NCI-H2171 (cell line): ENCODE measurements at regions not wholly inside any gene's neighbourhood (a gene's known extent, or its start where the extent isn't known, plus 50 kb on each side); places are given as distances from the start of the nearest gene placed in this dataset.
"Not testable (repeated sequence)": the region's sequence is repeated elsewhere in the genome, so short reads cannot be mapped to it uniquely, and the experiment has no call there.

ENCODE experiments used
- DNase-seq: peaks from one replicate; lab custom pipeline; 2025; lab: John Stamatoyannopoulos, UW

DNA sequence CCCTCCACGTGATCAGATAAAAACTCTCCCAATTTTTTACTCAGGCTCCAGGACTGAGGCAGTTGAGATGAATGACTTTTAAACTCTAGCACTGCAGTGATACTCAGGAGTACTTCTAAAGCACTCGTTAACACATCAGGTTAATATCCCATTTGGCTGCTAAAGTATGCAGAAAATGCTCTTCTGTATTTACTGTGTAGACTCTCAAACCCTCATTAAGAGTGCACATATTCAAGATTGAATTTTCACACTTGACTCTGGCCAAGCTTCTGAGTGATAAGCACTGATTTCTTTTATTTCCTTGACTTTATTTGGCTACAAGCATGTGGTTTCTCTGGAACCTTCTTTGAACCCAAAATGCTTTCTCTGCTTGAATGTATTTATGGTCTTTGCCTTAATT, 392.3 kb upstream of the NECTIN3 start:
- DNase-seq = no peak

- DNase-seq = no peak
Observed at GRCh38 chr3:110680450-110680849, 391.2 kb upstream of the NECTIN3 start.

- no peak for DNase-seq
Observed at GRCh38 chr3:110684466-110684865, 387.1 kb upstream of the NECTIN3 start.

DNA sequence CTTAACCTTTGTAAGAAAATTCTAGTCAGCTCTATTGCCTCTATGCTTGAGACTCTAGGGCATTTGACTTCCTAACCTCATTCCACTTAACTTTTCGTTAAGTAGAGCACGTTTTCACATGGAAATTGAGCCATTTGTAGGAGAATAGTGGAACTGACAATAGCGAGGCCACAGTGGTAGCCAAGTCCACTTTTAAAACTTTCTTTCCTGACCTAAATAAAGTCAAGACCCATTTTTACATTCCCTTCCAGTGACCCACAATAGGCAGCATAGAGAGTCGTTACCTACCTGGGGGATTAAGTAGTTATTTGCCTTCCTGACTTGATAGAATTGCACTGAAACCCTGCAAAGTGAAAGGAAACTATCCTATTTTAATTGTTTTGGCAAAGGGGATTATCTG, 386.0 kb upstream of the NECTIN3 start:
- DNase-seq = no peak

- no peak for DNase-seq
Observed at GRCh38 chr3:110686701-110687100, 384.9 kb upstream of the NECTIN3 start.

GRCh38 chr3:110687138-110687537, 384.5 kb upstream of the NECTIN3 start:
- no peak for DNase-seq

DNA sequence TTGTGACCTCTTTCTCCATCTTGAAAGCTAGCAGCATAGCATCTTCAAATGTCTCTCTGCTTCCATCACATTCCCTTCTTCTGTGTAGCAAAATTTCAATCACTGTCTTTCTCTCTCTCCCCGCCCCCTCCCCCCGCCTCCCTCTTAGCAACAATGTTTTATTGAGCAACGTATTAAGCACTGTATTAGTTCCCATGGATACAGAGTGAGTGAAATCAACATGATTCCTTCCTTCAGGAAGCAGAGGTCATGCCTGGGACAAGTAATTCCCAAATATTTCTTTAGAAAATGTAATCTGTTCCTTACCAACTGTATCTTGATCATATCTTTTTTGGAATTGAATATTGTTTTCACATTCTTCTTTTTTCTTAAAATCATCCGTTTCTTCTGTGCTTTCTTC, 373.7 kb upstream of the NECTIN3 start:
- no peak for DNase-seq

- DNase-seq = not testable (repeated sequence)
Observed at GRCh38 chr3:110704332-110704731, 367.3 kb upstream of the NECTIN3 start.

DNA sequence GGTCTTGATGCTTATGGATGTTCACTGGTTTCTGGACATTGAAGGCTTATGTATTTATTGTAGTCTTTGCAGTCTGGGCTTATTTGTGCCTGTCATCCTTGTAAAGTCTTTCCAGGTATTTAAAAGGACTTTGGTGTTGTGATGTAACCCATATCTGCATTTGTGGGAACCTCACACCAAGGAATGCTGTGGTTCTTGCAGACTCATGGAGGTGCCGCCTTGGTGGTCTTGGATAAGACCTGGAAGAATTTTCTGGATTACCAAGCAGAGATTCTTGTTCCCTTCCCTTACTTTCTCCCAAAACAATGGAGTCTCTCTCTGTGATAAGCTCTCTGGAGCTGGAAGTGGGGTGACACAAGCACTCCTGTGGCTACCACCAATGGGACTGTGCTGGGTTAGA, 363.5 kb upstream of the NECTIN3 start:
- no peak for DNase-seq

DNA sequence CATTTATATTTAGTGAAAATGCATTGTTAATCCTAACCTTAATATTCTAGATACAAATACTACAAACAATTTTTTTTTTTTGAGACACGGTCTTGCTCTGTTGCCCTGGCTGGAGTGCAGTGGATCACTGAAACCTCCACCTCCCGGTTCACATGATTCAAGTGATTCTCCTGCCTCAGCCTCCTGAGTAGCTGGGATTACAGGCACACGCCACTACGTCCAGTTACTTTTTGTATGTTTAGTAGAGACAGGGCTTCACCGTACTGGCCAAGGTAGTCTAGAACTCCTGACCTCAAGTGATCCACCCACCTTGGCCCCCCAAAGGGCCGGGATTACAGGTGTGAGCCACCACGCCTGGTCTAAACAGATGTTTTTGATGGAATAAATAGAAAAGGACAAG, 361.5 kb upstream of the NECTIN3 start:
- no peak for DNase-seq

DNA sequence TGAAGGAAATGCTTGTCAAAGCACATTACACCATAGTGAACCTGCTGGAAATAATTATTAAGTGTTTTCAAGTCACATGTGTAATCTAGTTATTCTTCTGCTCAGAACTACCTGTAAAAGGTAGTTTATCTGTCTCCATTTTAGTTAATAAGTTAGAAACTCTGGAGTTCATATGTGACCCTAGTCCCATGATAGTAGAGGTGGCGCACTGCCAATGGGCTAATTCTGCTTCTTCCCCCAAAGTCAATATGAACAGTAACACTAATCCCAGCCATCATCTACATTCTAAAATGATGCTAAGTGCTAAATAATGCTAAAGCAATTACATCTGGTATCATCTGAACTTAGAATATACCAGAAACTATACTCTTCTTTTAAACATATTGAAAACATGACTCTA, 361.0 kb upstream of the NECTIN3 start:
- no peak for DNase-seq

DNA sequence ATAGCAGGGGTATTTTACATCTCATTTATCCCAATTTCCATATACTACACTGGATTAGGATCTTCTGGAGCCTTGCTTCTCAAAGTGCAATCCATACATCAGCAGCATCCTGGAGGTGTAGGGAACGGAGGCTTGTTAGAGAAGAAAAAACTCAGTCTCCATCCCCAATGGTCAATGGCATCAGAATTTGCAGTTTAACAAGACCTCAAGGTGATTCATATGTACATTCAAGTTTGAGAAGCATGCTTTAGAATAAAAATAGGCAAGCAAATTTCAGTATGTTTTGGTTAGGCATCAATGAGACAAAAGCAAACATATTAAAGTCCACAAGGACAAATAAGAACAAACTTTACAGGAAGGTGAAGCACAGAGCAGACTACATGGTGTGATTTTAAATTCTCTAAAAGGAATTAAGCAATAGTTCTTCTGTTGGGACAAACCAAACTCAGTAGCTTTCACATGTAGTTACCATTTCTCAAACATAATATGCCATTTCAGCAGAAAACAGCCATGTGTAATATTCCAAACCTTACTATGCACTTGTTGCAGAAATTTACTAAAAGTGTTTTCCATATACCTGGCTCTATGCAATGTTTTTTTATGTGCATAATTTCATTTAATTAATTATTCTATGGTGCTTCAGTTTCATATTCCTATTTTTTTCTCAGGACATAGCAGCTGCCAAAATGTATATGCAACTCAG, 360.3 kb upstream of the NECTIN3 start:
- no peak for DNase-seq

GRCh38 chr3:110711851-110712516, 359.6 kb upstream of the NECTIN3 start:
- DNase-seq = no peak

DNA sequence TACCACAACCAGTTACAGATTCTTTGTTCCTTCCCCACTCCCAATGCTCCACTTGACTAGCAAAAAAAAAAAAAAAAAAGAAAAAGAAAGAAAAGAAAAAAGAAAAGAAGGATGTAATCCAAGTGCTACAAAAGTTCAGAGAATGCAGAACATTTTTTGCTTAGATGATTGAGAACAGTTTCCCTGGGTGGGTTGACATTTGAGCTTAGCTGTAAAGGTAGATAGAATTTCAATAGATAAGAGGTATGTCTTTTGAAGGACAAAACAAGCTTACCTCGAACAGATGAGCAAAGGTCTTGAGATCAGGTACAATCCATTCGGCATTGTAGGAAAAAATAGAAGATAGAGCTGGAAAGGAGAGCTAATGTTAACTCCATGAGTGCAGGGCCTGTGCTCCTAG, 344.6 kb upstream of the NECTIN3 start:
- no peak for DNase-seq

- no peak for DNase-seq
Observed at GRCh38 chr3:110731148-110731547, 340.5 kb upstream of the NECTIN3 start.

GRCh38 chr3:110732420-110732819, 339.2 kb upstream of the NECTIN3 start:
- DNase-seq = no peak

DNA sequence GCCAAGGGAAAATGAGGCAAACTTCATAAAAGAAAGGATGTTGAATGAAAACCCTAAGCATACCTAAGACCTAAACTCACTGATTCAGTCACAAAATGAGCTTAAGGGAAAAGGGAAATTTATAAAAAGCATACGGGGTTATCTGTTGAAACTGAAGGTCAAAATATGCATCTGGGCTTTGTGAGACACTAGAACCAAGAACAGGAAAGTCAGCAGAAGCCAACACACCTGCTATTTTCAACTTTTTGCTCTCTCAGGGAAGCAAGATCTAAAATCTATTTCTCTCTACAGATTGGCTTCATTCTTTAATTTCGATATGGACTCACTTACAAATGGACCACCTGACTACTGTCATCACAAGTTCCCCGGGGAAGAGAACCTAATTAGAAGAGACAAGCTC, 338.6 kb upstream of the NECTIN3 start:
- DNase-seq = no peak

GRCh38 chr3:110734524-110734923, 337.1 kb upstream of the NECTIN3 start:
- no peak for DNase-seq

GRCh38 chr3:110736332-110736731, 335.3 kb upstream of the NECTIN3 start:
- no peak for DNase-seq

DNA sequence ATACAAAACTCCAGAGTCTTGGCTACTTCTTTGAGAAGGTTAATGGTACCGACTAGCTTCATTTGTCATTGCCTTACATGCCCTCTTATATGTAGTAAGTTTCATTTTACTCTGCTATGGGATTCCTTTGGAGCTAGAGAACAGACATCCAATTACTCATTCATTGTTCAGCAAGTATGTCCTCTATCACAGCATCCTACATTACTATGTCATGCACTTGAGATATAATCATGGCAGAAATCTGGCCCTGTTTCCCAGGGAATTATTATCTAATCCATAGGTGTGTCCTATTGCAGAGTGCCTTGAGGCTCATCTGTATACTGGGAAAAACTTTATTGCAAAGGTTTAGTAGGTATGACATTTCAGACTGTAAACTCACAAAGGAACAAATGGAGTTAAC, 333.1 kb upstream of the NECTIN3 start:
- DNase-seq = no peak

DNA sequence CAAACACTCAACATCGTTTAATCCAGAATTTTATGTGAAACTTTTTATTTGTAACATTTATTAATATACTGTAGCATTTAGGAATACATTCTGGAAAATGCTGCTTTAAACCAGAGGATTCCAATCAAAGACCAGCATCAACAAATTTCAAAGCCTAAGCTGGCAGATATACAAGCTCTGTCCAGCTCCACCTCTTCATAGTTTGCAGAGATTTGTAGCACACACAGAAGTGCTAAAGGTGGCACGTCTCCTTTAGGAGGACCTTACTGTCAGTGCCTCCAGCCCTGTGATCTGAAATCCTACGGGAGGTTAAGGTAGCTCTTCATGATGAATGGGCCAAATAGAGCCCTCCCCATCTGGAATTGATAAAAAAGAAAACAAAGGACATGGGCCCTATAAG, 329.7 kb upstream of the NECTIN3 start:
- DNase-seq = no peak

GRCh38 chr3:110743202-110743601, 328.4 kb upstream of the NECTIN3 start:
- DNase-seq = no peak

GRCh38 chr3:110743984-110744383, 327.6 kb upstream of the NECTIN3 start:
- DNase-seq = no peak

DNA sequence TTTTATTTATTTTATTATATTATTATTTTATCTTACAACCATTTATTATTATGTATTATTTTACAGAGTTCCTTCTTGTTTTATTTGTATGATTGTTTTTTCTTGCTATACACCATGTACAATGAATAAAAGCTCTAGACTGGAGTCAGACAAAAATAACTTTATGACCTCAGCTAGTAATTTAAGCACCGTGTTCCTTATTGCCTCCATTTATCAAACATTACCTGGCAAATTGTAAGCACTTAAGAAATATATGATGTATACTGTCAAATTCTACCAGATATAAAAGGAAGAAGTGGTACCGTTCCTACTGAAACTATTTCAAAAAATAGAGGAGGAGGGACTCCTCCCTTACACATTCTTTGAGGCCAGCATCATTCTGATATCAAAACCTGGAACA, 326.9 kb upstream of the NECTIN3 start:
- no peak for DNase-seq
